Astrocyte (in vitro differentiated cells and primary cell): ENCODE measurements at regions not wholly inside any gene's neighbourhood (a gene's known extent, or its start where the extent isn't known, plus 50 kb on each side); places are given as distances from the start of the nearest gene placed in this dataset.

ENCODE experiments used
- DNase-seq: peaks from one replicate; pipeline ENCODE4 v3.0.0-alpha.2; 2010; ENCODE audit warnings: low read depth
- FAIRE-seq: peaks from 2 replicates; lab custom pipeline; 2011; peaks lifted over from hg19 to GRCh38; lab: Jason Lieb, UNC
- H2AFZ ChIP-seq: 2 replicates; pipeline ENCODE4 v1.6.0; 2012; ENCODE audit warnings: low read depth, low read length, inconsistent platforms
- H3K27ac ChIP-seq: 2 replicates; pipeline ENCODE4 v1.5.1; 2011; ENCODE audit warnings: low read depth, low read length, inconsistent platforms
- H3K27me3 ChIP-seq: 2 replicates; pipeline ENCODE4 v1.6.0; 2011; ENCODE audit warnings: low read length, inconsistent platforms; ENCODE audit not compliant: insufficient read depth
- H3K36me3 ChIP-seq: 2 replicates; pipeline ENCODE4 v1.5.1; 2011; ENCODE audit warnings: low read length, inconsistent platforms; ENCODE audit not compliant: insufficient read depth
- H3K4me1 ChIP-seq: 2 replicates; pipeline ENCODE4 v1.5.1; 2011; ENCODE audit warnings: low read length, inconsistent platforms; ENCODE audit not compliant: insufficient read depth
- H3K4me2 ChIP-seq: 2 replicates; pipeline ENCODE4 v1.6.0; 2012; ENCODE audit warnings: low read length, inconsistent platforms
- H3K4me3 ChIP-seq: 2 replicates; pipeline ENCODE4 v1.5.1; 2011; ENCODE audit warnings: low read depth, mild to moderate bottlenecking, low read length, inconsistent platforms; ENCODE audit not compliant: insufficient read depth
- H3K79me2 ChIP-seq: 2 replicates; pipeline ENCODE4 v1.6.0; 2012; ENCODE audit warnings: mild to moderate bottlenecking, low read length, inconsistent platforms; ENCODE audit not compliant: insufficient read depth
- H3K9ac ChIP-seq: 2 replicates; pipeline ENCODE4 v1.6.0; 2012; ENCODE audit warnings: mild to moderate bottlenecking, low read length, inconsistent platforms
- H3K9me3 ChIP-seq: 2 replicates; pipeline ENCODE4 v1.5.1; 2012; ENCODE audit warnings: low read depth, mild to moderate bottlenecking, low read length, inconsistent platforms; ENCODE audit not compliant: insufficient read depth
- H4K20me1 ChIP-seq: 2 replicates; pipeline ENCODE4 v1.6.0; 2012; ENCODE audit warnings: low read length, inconsistent platforms; ENCODE audit not compliant: insufficient read depth
- H3K27ac Mint-ChIP-seq: one replicate; pipeline ENCODE4 v1.8.0; 2021; ENCODE audit warnings: mild to moderate bottlenecking, mixed read lengths; ENCODE audit not compliant: unreplicated experiment
- H3K27me3 Mint-ChIP-seq: one replicate; pipeline ENCODE4 v1.8.0; 2021; ENCODE audit warnings: low read depth, mixed read lengths; ENCODE audit not compliant: unreplicated experiment
- H3K36me3 Mint-ChIP-seq: one replicate; pipeline ENCODE4 v1.8.0; 2021; ENCODE audit warnings: low read depth, mixed read lengths; ENCODE audit not compliant: unreplicated experiment
- H3K4me1 Mint-ChIP-seq: one replicate; pipeline ENCODE4 v1.8.0; 2021; ENCODE audit warnings: low read depth, mixed read lengths; ENCODE audit not compliant: unreplicated experiment
- H3K4me3 Mint-ChIP-seq: one replicate; pipeline ENCODE4 v1.8.0; 2021; ENCODE audit warnings: mild to moderate bottlenecking, moderate library complexity, mixed read lengths; ENCODE audit not compliant: unreplicated experiment
- H3K9me3 Mint-ChIP-seq: one replicate; pipeline ENCODE4 v1.8.0; 2021; ENCODE audit warnings: mild to moderate bottlenecking, mixed read lengths; ENCODE audit not compliant: unreplicated experiment
- EZH2 ChIP-seq: IDR thresholded peaks from 2 replicates; pipeline ENCODE4 v1.6.1; 2012; ENCODE audit warnings: mild to moderate bottlenecking, low read length, inconsistent platforms; ENCODE audit not compliant: insufficient read depth
- TF ChIP-seq, protein P1 (sequence below): IDR thresholded peaks from 2 replicates; pipeline ENCODE4 v1.5.1; 2011; ENCODE audit warnings: low read depth, mild to moderate bottlenecking, inconsistent platforms, low read length, moderate library complexity; ENCODE audit not compliant: insufficient read depth

DNA sequence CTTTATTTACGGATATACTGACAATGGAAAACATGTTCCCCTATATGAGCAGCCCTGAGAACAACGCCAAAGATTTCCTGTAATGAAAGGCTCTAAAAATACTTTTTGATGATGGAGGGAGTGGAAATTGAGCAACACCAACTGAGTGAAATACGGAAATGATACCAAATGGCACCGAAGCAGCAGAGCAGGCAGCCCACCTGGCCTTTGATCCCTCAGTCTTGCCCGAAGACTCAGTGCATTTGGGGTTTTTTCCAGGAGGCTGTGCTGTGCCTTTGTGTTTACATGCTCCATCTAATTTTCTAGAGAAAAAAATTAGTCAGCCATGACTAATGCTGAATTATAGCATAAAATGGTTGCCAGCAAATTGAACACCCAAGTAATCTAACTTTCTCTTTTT is 169.9 kb upstream of the RBPJ start:
- DNase-seq (peak; percentile 50), FAIRE-seq (no peak)
- H3K4me1 Mint-ChIP-seq: no peaks in the 10 kb centered on the region
- Histone ChIP-seq H2AFZ (peak overlapping the region; percentile 61), H3K27me3 (no peaks in the 10 kb centered on the region), H3K4me2 (peak overlapping the region; percentile 42), H3K36me3 (no peaks in the 10 kb centered on the region), H3K9ac (no peak overlapping the region), H3K4me3 (no peak overlapping the region), H3K9me3 (no peaks in the 10 kb centered on the region), H3K4me1 (peaks cover 4% of the 10 kb centered on the region), H4K20me1 (no peaks in the 10 kb centered on the region), H3K27ac (no peak overlapping the region), H3K79me2 (no peaks in the 10 kb centered on the region)
- peaks cover 9% of the 10 kb centered on the region for H3K27me3 Mint-ChIP-seq
- H3K4me3 Mint-ChIP-seq: no peak overlapping the region
- TF ChIP-seq, protein P1, sequence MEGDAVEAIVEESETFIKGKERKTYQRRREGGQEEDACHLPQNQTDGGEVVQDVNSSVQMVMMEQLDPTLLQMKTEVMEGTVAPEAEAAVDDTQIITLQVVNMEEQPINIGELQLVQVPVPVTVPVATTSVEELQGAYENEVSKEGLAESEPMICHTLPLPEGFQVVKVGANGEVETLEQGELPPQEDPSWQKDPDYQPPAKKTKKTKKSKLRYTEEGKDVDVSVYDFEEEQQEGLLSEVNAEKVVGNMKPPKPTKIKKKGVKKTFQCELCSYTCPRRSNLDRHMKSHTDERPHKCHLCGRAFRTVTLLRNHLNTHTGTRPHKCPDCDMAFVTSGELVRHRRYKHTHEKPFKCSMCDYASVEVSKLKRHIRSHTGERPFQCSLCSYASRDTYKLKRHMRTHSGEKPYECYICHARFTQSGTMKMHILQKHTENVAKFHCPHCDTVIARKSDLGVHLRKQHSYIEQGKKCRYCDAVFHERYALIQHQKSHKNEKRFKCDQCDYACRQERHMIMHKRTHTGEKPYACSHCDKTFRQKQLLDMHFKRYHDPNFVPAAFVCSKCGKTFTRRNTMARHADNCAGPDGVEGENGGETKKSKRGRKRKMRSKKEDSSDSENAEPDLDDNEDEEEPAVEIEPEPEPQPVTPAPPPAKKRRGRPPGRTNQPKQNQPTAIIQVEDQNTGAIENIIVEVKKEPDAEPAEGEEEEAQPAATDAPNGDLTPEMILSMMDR: no peak
- TF ChIP-seq EZH2: no peak
- H3K9me3 Mint-ChIP-seq: peaks cover 5% of the 10 kb centered on the region
- no peak overlapping the region for H3K27ac Mint-ChIP-seq
- H3K36me3 Mint-ChIP-seq: peaks cover 2% of the 10 kb centered on the region

DNA sequence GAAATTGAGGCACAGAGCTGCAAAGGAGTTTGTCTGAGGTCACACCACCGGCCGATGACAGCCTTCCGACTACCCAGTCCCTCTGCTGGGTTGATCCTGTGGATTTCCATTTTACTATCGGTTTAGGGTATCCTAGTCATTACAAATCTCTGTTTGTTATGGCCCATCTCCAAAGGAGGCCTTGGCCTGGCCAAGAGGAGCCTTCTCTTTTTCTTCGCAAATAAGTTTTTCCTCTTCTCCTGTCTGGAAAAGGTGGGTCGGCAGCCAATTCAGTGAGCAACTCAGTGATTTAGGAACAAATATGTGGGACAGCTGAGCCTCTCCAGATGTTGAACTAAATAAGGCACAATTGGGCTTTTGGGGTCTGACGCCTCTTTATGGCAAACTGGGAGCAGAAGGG is 169.2 kb upstream of the RBPJ start:
- Histone ChIP-seq H3K36me3 (no peaks in the 10 kb centered on the region), H4K20me1 (no peaks in the 10 kb centered on the region), H3K4me2 (peak overlapping the region; percentile 42), H3K9ac (no peak overlapping the region), H3K4me1 (peaks cover 4% of the 10 kb centered on the region), H2AFZ (peak overlapping the region; percentile 61), H3K4me3 (no peak overlapping the region), H3K27ac (no peak overlapping the region), H3K79me2 (no peaks in the 10 kb centered on the region), H3K27me3 (no peaks in the 10 kb centered on the region), H3K9me3 (no peaks in the 10 kb centered on the region)
- TF ChIP-seq, protein P1: no peak
- TF ChIP-seq EZH2: no peak
- peaks cover 5% of the 10 kb centered on the region for H3K9me3 Mint-ChIP-seq
- peaks cover 2% of the 10 kb centered on the region for H3K36me3 Mint-ChIP-seq
- no peak overlapping the region for H3K27ac Mint-ChIP-seq
- no peak for FAIRE-seq
- DNase-seq: peak; percentile 65
- no peaks in the 10 kb centered on the region for H3K4me1 Mint-ChIP-seq
- no peak overlapping the region for H3K4me3 Mint-ChIP-seq
- peaks cover 9% of the 10 kb centered on the region for H3K27me3 Mint-ChIP-seq

DNA sequence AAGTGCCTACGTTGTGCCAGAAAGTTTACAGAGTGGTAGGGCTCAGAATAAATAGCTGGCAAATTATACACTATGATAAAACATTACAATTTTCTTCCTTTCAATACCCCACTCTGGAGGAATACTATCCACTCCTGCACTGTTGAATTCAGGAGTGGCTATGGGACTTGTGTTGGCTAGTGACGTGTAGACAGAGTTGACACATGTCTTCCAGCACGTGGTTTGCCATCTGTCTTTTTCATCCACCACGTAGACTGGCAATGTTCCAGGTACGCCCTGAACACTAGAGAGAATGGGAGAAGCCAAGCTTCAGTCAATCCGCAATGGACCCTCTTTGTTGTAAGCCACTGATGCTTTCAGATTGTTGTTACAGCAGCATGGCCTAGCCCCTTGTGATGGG is 168.8 kb upstream of the RBPJ start:
- Mint-ChIP-seq H3K27ac (peak overlapping the region; percentile 30), H3K36me3 (peaks cover 2% of the 10 kb centered on the region), H3K4me1 (no peaks in the 10 kb centered on the region), H3K4me3 (no peak overlapping the region), H3K27me3 (peaks cover 9% of the 10 kb centered on the region), H3K9me3 (peaks cover 5% of the 10 kb centered on the region)
- no peak overlapping the region for H3K4me2 ChIP-seq
- no peak overlapping the region for H3K27ac ChIP-seq
- DNase-seq: no peak
- no peak overlapping the region for H3K9ac ChIP-seq
- peaks cover 4% of the 10 kb centered on the region for H3K4me1 ChIP-seq
- no peaks in the 10 kb centered on the region for H3K9me3 ChIP-seq
- no peaks in the 10 kb centered on the region for H3K79me2 ChIP-seq
- H3K27me3 ChIP-seq: no peaks in the 10 kb centered on the region
- no peak for FAIRE-seq
- H2AFZ ChIP-seq: no peak overlapping the region
- no peaks in the 10 kb centered on the region for H3K36me3 ChIP-seq
- TF ChIP-seq, protein P1: no peak
- no peak for TF ChIP-seq EZH2
- no peak overlapping the region for H3K4me3 ChIP-seq
- no peaks in the 10 kb centered on the region for H4K20me1 ChIP-seq
